Thyroid gland (tissue), 4 donors: ENCODE measurements at regions not wholly inside any gene's neighbourhood (a gene's known extent, or its start where the extent isn't known, plus 50 kb on each side); places are given as distances from the start of the nearest gene placed in this dataset.

Source experiments
- DNase-seq, 2 donors: peaks; one replicate each; pipeline ENCODE4 v3.0.0-alpha.2; 2019
- H3K27ac ChIP-seq, 3 donors: fragments of 200-600 bp; sonication (generic); 1 replicate in 2 of 3; 2 replicates in 1 of 3; pipeline ENCODE4 v1.5.1; 2016 to 2019; ENCODE audit warnings: mild to moderate bottlenecking in 1 of 3, moderate library complexity in 1 of 3
- H3K27me3 ChIP-seq: fragments of 200-600 bp; sonication (generic); one replicate; pipeline ENCODE4 v1.5.1; 2019
- H3K36me3 ChIP-seq, 2 donors: fragments of 200-600 bp; sonication (generic); one replicate each; pipeline ENCODE4 v1.5.1; 2016 to 2019
- H3K4me1 ChIP-seq, 2 donors: fragments of 200-600 bp; sonication (generic); one replicate each; pipeline ENCODE4 v1.5.1; 2017 to 2019
- H3K4me3 ChIP-seq, 3 donors: fragments of 200-600 bp; sonication (generic); replicated peaks in 1 of 3; 1 replicate in 2 of 3; 2 replicates in 1 of 3; pipeline ENCODE4 v1.5.1; 2016; ENCODE audit warnings: mild to moderate bottlenecking in 1 of 3
- H3K9me3 ChIP-seq: fragments of 200-600 bp; sonication (generic); one replicate; pipeline ENCODE4 v1.5.1; 2017
- POLR2A ChIP-seq, 2 donors: fragments of 450-650 bp; IDR thresholded peaks; one replicate each; pipeline ENCODE4 v1.6.1; 2017; ENCODE audit warnings: antibody characterized with exemption in 2 of 2, mild to moderate bottlenecking in 2 of 2, moderate library complexity in 1 of 2
- WGBS, 2 donors: methylation state at CpG; one replicate each; pipeline ENCODE4 v1.1.5; 2017; 5-methylcytosine and 5-hydroxymethylcytosine counted together
- intact Hi-C: fragments of 100-400 bp; cut with DNase I; formaldehyde crosslinking; loops from one replicate; pipeline ENCODE4 v1.15.1; 2023
- TF ChIP-seq, protein P1 (sequence below), 6 experiments: fragments of 200-600 bp in 3 of 6; fragments of 450-650 bp in 3 of 6; sonication (generic) in 3 of 6; IDR thresholded peaks; one replicate each; pipeline ENCODE4 v1.5.1; 2016 to 2019; ENCODE audit warnings: antibody characterized with exemption in 6 of 6, mild to moderate bottlenecking in 2 of 6, inconsistent platforms in 1 of 6, moderate library complexity in 1 of 6

GRCh38 chr10:109743146-109743545 lies 180.2 kb downstream of the XPNPEP1 start:
- 59 to 61% methylated on average over 5 of the region's 5 CpGs for WGBS, 2 donors
- no peak overlapping the region for H3K4me3 ChIP-seq
- intact Hi-C loops = no loop called here
- no peaks in the 10 kb centered on the region for H3K9me3 ChIP-seq
- no peak overlapping the region for H3K27ac ChIP-seq
- no peaks in the 10 kb centered on the region for H3K27me3 ChIP-seq
- TF ChIP-seq, protein P1, sequence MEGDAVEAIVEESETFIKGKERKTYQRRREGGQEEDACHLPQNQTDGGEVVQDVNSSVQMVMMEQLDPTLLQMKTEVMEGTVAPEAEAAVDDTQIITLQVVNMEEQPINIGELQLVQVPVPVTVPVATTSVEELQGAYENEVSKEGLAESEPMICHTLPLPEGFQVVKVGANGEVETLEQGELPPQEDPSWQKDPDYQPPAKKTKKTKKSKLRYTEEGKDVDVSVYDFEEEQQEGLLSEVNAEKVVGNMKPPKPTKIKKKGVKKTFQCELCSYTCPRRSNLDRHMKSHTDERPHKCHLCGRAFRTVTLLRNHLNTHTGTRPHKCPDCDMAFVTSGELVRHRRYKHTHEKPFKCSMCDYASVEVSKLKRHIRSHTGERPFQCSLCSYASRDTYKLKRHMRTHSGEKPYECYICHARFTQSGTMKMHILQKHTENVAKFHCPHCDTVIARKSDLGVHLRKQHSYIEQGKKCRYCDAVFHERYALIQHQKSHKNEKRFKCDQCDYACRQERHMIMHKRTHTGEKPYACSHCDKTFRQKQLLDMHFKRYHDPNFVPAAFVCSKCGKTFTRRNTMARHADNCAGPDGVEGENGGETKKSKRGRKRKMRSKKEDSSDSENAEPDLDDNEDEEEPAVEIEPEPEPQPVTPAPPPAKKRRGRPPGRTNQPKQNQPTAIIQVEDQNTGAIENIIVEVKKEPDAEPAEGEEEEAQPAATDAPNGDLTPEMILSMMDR (IDR thresholded peaks at IDR 0.05) = no peak
- TF ChIP-seq POLR2A (IDR thresholded peaks at IDR 0.05) = no peak
- H3K36me3 ChIP-seq = no peaks in the 10 kb centered on the region
- no peak for DNase-seq
- H3K4me1 ChIP-seq = no peaks in the 10 kb centered on the region

- no peaks in the 10 kb centered on the region for H3K4me1 ChIP-seq
- H3K27ac ChIP-seq = no peak overlapping the region
- no peak for TF ChIP-seq POLR2A (IDR thresholded peaks at IDR 0.05)
- TF ChIP-seq, protein P1 (IDR thresholded peaks at IDR 0.05) = peak in 1 of 6 experiments; percentile 4
- intact Hi-C loops = no loop called here
- no peaks in the 10 kb centered on the region for H3K36me3 ChIP-seq
- 80 to 88% methylated on average over 2 of the region's 2 CpGs for WGBS, 2 donors
- H3K9me3 ChIP-seq = no peaks in the 10 kb centered on the region
- no peaks in the 10 kb centered on the region for H3K27me3 ChIP-seq
- no peak overlapping the region for H3K4me3 ChIP-seq
- DNase-seq = no peak
Measured at GRCh38 chr10:109741712-109742111, 181.6 kb downstream of the XPNPEP1 start.

- H3K27me3 ChIP-seq = no peaks in the 10 kb centered on the region
- H3K36me3 ChIP-seq = no peaks in the 10 kb centered on the region
- H3K4me1 ChIP-seq = no peaks in the 10 kb centered on the region
- intact Hi-C loops = no loop called here
- no peak for TF ChIP-seq POLR2A (IDR thresholded peaks at IDR 0.05)
- TF ChIP-seq, protein P1 (IDR thresholded peaks at IDR 0.05) = no peak
- H3K27ac ChIP-seq = no peak overlapping the region
- WGBS, 2 donors = 74 to 81% methylated on average over 3 of the region's 3 CpGs
- no peak for DNase-seq
- no peaks in the 10 kb centered on the region for H3K9me3 ChIP-seq
- no peak overlapping the region for H3K4me3 ChIP-seq
Measured at GRCh38 chr10:109740436-109740835, 182.9 kb downstream of the XPNPEP1 start.

DNA sequence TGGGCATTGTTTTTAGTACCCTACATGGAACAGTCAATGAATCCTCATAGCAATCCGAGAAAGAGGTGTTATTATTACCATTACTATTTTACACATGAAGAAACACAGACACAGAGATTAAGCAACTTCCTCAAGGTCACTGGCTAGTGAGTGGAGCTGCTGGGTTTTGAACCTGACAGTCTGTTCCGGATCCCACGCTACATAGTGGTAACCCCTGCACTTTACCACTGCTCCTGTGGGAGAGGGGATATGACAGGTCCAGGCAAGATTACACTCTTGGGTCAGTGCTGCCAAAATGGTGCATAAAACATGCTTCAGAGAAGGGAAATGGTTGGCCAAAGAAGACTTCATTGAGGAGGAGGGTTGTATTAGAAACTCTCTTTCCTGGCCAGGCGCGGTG lies 185.7 kb downstream of the XPNPEP1 start:
- WGBS, 2 donors = 73 to 84% methylated on average over 5 of the region's 5 CpGs
- intact Hi-C loops = no loop called here
- Histone ChIP-seq H3K4me3 (no peak overlapping the region), H3K27me3 (no peaks in the 10 kb centered on the region), H3K9me3 (no peaks in the 10 kb centered on the region), H3K4me1 (no peaks in the 10 kb centered on the region), H3K36me3 (no peaks in the 10 kb centered on the region), H3K27ac (no peak overlapping the region)
- no peak for TF ChIP-seq POLR2A (IDR thresholded peaks at IDR 0.05)
- TF ChIP-seq, protein P1 (IDR thresholded peaks at IDR 0.05) = no peak
- DNase-seq = no peak

- Histone ChIP-seq H3K27me3 (no peaks in the 10 kb centered on the region), H3K4me3 (no peak overlapping the region), H3K4me1 (no peaks in the 10 kb centered on the region), H3K9me3 (no peaks in the 10 kb centered on the region), H3K27ac (no peak overlapping the region), H3K36me3 (no peaks in the 10 kb centered on the region)
- TF ChIP-seq, protein P1 (IDR thresholded peaks at IDR 0.05) = no peak
- TF ChIP-seq POLR2A (IDR thresholded peaks at IDR 0.05) = no peak
- no peak for DNase-seq
- intact Hi-C loops = no loop called here
- WGBS, 2 donors = 33% methylated on average over 4 of the region's 4 CpGs
Measured at GRCh38 chr10:109737009-109737408, 186.3 kb downstream of the XPNPEP1 start.
